ENCODE measurements at regions not wholly inside any gene's neighbourhood (a gene's known extent, or its start where the extent isn't known, plus 50 kb on each side); places are given as distances from the start of the nearest gene placed in this dataset.
A peak's percentile ranks its signal among the peaks of the same experiment; 100 is the strongest.

DNA sequence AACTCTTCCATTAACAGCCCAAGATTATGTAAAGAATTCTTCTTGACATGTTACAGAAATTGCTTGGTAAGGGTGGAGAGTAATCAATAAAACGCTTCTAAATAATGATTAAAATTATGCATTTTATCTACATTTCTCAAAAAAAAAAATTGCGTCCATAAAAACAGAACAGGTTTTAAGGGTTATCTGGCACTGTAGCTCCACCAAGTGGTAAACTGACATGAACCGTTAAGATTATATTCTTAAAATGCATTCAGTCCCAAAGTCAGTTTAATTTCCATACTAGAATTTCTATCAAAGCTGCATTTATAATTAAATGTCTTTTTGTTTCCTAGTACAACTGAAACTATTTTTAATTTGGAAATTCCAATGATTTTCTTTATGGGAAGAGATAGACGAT is 214.0 kb upstream of the UGT8 start:
- TF ChIP-seq, protein P1, sequence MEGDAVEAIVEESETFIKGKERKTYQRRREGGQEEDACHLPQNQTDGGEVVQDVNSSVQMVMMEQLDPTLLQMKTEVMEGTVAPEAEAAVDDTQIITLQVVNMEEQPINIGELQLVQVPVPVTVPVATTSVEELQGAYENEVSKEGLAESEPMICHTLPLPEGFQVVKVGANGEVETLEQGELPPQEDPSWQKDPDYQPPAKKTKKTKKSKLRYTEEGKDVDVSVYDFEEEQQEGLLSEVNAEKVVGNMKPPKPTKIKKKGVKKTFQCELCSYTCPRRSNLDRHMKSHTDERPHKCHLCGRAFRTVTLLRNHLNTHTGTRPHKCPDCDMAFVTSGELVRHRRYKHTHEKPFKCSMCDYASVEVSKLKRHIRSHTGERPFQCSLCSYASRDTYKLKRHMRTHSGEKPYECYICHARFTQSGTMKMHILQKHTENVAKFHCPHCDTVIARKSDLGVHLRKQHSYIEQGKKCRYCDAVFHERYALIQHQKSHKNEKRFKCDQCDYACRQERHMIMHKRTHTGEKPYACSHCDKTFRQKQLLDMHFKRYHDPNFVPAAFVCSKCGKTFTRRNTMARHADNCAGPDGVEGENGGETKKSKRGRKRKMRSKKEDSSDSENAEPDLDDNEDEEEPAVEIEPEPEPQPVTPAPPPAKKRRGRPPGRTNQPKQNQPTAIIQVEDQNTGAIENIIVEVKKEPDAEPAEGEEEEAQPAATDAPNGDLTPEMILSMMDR (IDR thresholded peaks at IDR 0.05), result peak in 6 of 7 experiments; percentile 44 to 56 (median 55)
- no peak for TF ChIP-seq POLR2A (IDR thresholded peaks at IDR 0.05)

All from body of pancreas (tissue), 4 donors.